Liver (tissue), 3 donors: ENCODE measurements at regions not wholly inside any gene's neighbourhood (a gene's known extent, or its start where the extent isn't known, plus 50 kb on each side); places are given as distances from the start of the nearest gene placed in this dataset.

Source experiments
- JUND ChIP-seq, 2 donors: IDR thresholded peaks; 2 replicates each; pipeline ENCODE4 v1.6.1; 2016; ENCODE audit warnings: antibody characterized with exemption in 2 of 2
- TF ChIP-seq, protein P1 (sequence below): fragments of 150-350 bp; IDR thresholded peaks from 2 replicates; pipeline ENCODE4 v1.5.1; 2017; ENCODE audit warnings: improper control_type of control experiment, low read depth, low read length; ENCODE audit not compliant: missing input control
- TF ChIP-seq, protein P2 (sequence below): IDR thresholded peaks from 2 replicates; pipeline ENCODE4 v1.6.1; 2016; ENCODE audit warnings: antibody characterized with exemption
- TF ChIP-seq, protein P3 (sequence below): IDR thresholded peaks from 2 replicates; pipeline ENCODE4 v1.6.1; 2016; ENCODE audit warnings: antibody characterized with exemption
- donor health status: healthy.
- donor health status: healthy.

DNA sequence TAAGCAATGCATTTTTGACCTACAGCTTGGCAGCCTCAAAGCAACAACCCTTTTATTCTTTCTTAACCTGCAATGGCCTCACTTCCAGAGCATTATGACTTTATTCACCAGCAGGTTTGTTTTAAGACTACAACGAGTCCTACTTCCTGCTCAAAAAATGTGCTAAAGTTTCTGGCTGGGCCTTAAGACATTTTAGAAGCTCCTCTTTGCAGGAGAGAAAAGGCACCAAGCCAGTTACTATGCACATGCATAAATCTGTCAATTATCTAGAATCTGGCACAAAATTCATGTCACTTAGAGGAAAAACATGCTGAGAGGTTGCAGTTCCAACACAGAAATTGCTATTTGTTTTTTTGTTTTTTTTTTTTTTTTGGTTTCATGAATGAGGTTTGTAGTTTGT lies 223.0 kb upstream of the EPHA5 start:
- TF ChIP-seq JUND (IDR thresholded peaks at IDR 0.05) = no peak
- TF ChIP-seq, protein P1, sequence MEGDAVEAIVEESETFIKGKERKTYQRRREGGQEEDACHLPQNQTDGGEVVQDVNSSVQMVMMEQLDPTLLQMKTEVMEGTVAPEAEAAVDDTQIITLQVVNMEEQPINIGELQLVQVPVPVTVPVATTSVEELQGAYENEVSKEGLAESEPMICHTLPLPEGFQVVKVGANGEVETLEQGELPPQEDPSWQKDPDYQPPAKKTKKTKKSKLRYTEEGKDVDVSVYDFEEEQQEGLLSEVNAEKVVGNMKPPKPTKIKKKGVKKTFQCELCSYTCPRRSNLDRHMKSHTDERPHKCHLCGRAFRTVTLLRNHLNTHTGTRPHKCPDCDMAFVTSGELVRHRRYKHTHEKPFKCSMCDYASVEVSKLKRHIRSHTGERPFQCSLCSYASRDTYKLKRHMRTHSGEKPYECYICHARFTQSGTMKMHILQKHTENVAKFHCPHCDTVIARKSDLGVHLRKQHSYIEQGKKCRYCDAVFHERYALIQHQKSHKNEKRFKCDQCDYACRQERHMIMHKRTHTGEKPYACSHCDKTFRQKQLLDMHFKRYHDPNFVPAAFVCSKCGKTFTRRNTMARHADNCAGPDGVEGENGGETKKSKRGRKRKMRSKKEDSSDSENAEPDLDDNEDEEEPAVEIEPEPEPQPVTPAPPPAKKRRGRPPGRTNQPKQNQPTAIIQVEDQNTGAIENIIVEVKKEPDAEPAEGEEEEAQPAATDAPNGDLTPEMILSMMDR = no peak
- TF ChIP-seq, protein P2, sequence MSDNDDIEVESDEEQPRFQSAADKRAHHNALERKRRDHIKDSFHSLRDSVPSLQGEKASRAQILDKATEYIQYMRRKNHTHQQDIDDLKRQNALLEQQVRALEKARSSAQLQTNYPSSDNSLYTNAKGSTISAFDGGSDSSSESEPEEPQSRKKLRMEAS = no peak
- TF ChIP-seq, protein P3, sequence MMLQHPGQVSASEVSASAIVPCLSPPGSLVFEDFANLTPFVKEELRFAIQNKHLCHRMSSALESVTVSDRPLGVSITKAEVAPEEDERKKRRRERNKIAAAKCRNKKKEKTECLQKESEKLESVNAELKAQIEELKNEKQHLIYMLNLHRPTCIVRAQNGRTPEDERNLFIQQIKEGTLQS = no peak
